ENCODE measurements at regions not wholly inside any gene's neighbourhood (a gene's known extent, or its start where the extent isn't known, plus 50 kb on each side); places are given as distances from the start of the nearest gene placed in this dataset.
"Not testable (repeated sequence)": the region's sequence is repeated elsewhere in the genome, so short reads cannot be mapped to it uniquely, and the experiment has no call there.

- no peak for DNase-seq
These were observed 414.9 kb upstream of the ACO1 start for GRCh38 chr9:31969552-31969951.

DNA sequence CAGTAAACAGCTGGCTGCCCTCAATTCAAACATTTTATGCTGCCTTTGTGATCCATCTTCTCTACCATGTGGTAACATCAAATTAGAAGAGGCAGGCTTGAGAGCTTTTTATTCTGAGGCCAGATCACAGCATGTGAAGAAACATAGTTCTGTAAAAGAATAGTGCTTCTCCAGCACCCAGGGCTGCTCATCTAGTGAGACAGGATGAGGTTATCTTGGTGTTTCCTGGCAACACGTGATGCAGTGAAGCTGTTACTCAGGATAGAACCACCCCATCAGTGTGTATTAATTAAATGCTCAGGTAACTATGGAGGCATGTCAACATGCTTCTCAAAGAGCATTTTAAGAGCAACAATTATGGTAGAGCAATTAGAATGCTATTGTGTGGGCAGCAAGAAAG, 400.5 kb upstream of the ACO1 start:
- no peak for DNase-seq

DNA sequence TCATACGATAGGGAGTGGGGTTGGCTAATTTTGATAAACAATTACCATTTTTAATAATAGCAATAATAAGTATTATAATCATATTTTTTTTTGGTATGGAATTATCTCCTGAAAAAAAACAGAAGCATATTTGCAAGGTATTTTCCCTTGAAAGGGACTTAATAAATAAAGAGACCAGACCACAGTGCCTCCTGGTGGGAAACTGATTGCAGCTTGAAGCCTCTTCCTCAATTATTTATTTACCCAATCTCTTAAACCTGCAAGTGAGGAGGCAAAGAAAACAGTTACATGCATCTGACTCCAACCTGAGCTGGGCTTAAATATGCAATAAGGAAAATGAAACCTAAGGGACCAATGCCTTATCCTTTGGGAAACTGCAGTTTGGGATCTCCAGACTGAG, 388.1 kb upstream of the ACO1 start:
- peak in 1 of 2 experiments; percentile 10 for DNase-seq

GRCh38 chr9:32004431-32005076, 379.9 kb upstream of the ACO1 start:
- DNase-seq = no peak

GRCh38 chr9:32010322-32010721, 374.1 kb upstream of the ACO1 start:
- DNase-seq = no peak

DNA sequence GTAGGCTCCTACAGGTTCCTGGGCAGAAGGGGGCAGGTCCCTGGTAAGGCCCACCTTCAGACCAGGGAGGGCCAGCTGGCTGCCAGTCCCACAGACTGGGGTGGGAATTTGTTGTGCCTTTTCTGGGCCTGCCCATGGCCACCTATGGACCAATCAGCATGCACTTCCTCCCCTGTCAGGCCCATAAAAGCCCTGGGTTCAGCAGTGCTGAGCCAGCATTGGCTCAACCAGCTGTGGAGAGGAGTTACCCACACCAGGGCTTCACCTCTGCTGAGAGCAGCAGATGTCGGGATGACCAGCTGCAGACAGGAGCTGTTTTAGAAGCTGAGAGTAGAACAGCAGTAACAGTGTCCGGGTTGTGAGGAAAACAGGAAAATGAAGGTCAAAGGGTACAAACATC, 373.4 kb upstream of the ACO1 start:
- DNase-seq = no peak

GRCh38 chr9:32015795-32016194, 368.6 kb upstream of the ACO1 start:
- DNase-seq = no peak

DNA sequence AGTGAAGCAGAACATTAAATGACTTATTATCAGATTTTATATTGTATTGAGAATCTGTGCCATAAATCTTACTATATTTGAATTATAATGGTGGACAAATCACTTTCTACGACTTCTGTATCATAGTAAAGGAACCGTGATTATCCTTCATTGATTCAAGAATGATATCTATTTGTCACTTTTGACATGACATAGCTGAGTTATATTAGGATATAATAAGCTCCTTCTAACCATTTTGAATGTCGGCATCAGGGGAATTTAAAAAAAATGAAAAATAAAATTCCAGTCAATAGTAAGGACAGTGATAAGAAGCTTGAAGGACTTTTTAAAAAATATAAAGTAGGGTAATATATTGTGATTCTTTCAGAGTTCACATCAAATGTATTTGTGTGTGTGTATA, 338.9 kb upstream of the ACO1 start:
- no peak for DNase-seq

DNA sequence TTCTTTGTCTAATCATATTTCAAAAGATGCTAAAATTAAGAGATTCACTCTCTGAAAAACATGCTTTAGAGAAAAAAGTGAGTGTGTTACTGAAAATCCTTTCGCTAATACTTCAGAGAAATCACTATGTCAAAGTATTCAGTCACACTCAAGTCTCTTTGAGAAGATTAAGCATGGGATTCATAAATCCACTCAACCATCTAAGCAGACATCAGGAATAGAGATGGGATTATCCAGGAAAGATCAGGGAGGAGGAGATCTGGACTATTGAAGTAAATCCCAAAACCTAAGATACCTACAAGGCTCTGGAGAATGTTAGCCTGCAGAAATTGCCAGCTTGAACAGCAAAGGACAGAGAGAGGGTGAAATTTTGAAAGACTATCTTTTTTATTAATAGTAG, 317.2 kb upstream of the ACO1 start:
- DNase-seq = peak in 1 of 2 experiments; percentile 30

GRCh38 chr9:32069169-32069813, 315.2 kb upstream of the ACO1 start:
- DNase-seq = no peak

- DNase-seq = no peak
These were observed 314.5 kb upstream of the ACO1 start for GRCh38 chr9:32069969-32070368.

- DNase-seq = no peak
These were observed 311.9 kb upstream of the ACO1 start for GRCh38 chr9:32072570-32072969.

DNA sequence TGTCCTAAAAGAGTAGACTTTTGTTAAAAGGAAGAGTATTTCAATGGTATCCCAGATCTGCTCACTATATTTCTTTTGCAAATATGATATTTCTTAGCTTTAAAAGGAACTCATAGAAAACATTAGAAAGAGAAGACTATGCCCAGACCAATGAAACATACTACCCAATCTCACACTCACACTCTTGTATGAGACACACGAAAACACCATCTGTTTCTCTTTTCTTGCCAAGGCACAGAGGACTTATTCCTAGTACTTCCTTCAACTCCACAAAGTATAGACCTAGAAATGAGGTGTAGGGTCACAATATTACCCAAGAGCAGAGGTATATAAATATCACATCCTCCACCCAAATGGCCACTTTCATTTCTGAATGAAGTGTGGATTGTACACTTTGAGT, 292.4 kb upstream of the ACO1 start:
- peak in 1 of 2 experiments; percentile 42 for DNase-seq

- DNase-seq = no peak
These were observed 267.2 kb upstream of the ACO1 start for GRCh38 chr9:32117291-32117690.

- no peak for DNase-seq
These were observed 255.9 kb upstream of the ACO1 start for GRCh38 chr9:32128546-32128945.

DNA sequence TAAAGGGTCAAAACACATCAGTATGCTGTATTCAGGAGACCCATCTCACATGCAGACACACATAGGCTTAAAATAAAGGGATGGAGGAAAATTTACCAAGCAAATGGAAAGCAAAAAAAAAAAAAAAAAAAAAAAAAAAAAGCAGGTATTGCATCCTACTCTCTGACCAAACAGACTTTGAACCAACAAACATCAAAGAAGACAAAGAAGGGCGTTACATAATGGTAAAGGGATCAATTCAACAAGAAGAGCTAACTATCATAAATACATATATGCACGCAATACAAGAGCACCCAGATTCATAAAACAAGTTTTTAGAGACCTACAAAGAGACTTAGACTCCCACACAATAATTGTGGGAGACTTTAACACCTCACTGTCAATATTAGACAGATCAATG, 253.7 kb upstream of the ACO1 start:
- not testable (repeated sequence) for DNase-seq

GRCh38 chr9:32136700-32137339, 247.6 kb upstream of the ACO1 start:
- no peak for DNase-seq

DNA sequence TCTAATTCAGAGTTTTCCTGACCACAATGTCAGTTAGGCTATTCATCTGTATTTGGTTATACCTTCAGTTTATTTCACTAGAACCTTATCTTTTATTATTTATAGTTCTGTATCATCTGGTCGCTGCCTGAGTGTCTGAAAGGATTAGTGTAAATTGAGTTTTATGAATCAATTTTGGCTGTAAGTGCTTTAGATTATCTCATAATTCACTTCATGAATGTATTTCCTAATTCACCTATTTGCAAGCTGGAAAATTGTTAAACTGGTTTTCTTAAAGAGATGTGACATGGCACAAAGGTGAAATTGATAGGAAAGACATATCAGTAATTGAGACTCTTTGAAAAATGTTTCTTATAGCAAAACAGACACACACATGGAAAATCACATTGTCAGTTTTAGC, 242.4 kb upstream of the ACO1 start:
- no peak for DNase-seq

DNA sequence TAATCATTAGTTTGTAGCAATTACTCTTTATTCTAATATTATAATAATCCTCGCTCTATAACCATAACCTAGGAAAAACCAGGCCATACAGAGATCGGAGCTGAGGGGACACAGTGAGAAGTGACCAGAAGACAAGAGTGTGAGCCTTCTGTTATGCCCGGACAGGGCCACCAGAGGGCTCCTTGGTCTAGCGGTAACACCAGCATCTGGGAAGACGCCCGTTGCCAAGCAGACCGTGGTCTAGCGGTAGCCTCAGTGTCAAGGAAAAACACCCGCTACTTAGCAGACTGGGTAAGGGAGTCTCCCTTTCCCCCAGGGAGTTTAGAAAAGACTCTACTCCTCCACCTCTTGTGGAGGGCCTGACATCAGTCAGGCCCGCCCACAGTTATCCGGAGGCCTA, 235.9 kb upstream of the ACO1 start:
- not testable (repeated sequence) for DNase-seq

DNA sequence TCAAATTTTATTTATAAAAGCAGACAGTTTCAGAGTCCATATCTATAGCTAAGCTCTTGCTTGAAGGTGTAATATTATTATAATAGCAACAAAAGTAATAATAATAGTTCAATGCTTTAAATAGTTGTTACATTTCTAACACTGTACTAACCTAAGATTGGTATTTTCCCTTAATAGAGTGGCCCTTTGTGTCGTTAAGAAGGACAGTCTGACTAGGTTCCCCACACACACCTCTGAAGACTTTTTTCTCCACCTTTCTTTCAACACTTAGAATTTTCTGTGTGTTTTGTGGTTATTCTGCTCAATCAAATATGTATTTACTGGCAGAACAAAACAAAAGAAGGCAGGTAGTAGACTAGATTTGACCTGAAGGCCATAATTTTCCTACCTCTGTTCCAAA, 223.2 kb upstream of the ACO1 start:
- DNase-seq = no peak

DNA sequence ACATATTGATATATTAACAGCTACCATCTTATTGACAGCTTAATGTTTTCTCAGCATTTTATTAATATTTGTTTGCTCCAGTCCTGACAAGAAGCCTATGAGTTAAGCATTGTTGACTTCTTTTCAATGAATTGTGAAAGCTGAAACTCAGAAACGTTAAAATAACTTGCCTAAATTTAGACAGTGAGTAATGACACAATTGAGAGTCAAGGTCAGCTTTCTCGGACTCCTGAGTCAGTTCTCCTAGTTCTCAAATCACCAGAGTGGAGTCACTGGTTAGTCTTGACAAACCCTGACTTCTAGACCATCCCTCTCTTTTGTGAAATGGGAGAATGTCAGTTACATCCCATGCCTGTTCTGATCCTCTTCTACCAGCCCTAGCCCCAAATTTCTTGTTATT, 222.7 kb upstream of the ACO1 start:
- no peak for DNase-seq

- not testable (repeated sequence) for DNase-seq
These were observed 218.1 kb upstream of the ACO1 start for GRCh38 chr9:32166316-32166715.

DNA sequence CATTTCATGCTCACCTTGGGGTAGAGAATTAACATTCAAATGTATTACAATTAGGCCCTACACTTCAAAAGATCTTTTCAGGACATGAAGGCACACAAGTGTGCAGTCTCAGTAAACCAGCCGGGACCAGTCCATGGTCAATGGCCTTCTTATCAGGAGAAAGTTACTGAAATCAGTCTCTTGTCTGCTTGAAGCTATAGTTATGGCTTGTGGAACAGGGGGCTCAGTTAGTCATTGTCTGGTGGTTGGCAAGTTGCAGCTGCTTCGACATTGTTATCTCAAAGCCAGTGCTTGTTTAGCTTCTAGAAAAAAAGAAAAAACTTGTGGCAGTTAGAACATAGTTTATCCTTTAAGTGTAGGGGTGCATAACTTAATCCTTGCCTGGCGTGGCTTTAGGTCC, 213.1 kb upstream of the ACO1 start:
- no peak for DNase-seq

GRCh38 chr9:32172256-32172655, 212.2 kb upstream of the ACO1 start:
- no peak for DNase-seq

GRCh38 chr9:32177396-32177795, 207.0 kb upstream of the ACO1 start:
- no peak for DNase-seq
